Spleen (tissue), 7 donors: ENCODE measurements at regions not wholly inside any gene's neighbourhood (a gene's known extent, or its start where the extent isn't known, plus 50 kb on each side); places are given as distances from the start of the nearest gene placed in this dataset.

Experiments used
- CTCF ChIP-seq, 11 experiments: fragments of 200-600 bp in 7 of 11; fragments of 450-650 bp in 4 of 11; sonication (generic) in 4 of 11; IDR thresholded peaks in 8 of 11; conservative IDR thresholded peaks in 3 of 11; 1 replicate in 7 of 11; 2 replicates in 4 of 11; pipeline versions ENCODE4 v1.4.0 to v1.8.0; 2016 to 2021; ENCODE audit warnings: antibody characterized with exemption in 11 of 11, inconsistent platforms in 4 of 11, mild to moderate bottlenecking in 1 of 11
- POLR2A ChIP-seq, 3 donors: fragments of 450-650 bp; IDR thresholded peaks; one replicate each; pipeline ENCODE4 v1.5.1; 2017; ENCODE audit warnings: antibody characterized with exemption in 3 of 3, mild to moderate bottlenecking in 1 of 3
- POLR2AphosphoS5 ChIP-seq, 3 donors: sonication (generic); formaldehyde crosslinking; IDR thresholded peaks; one replicate each; pipeline ENCODE4 v1.5.1; 2017; ENCODE audit warnings: antibody characterized with exemption in 3 of 3
- donor health status: DM: no; HTN: no; CAD: no; lungs with moderate emphysema.
- donor health status: DM: no; HTN: no; CAD: no.
- donor health status: DM: no; HTN: no; CAD: no.

- TF ChIP-seq CTCF (IDR thresholded peaks at IDR 0.05 in 8 of 11, conservative IDR thresholded peaks at IDR 0.05 in 3 of 11) (no peak), POLR2AphosphoS5 (IDR thresholded peaks at IDR 0.05) (no peak), POLR2A (IDR thresholded peaks at IDR 0.05) (no peak)
These were observed 312.6 kb upstream of the LMCD1 start for GRCh38 chr3:8189051-8189450.
